Endothelial cell of umbilical vein (primary cell): ENCODE measurements at regions not wholly inside any gene's neighbourhood (a gene's known extent, or its start where the extent isn't known, plus 50 kb on each side); places are given as distances from the start of the nearest gene placed in this dataset.

Experiments used
- BruUV-seq: library from RNA; stranded (reverse); fragments of 400-500 nt; replicated peaks from 2 replicates; lab custom pipeline; 2021; lab: Mats Ljungman, UMichigan
- CTCF ChIA-PET: fragments of 300-600, 350-600 bp; sonication (Branson Sonifier 250); formaldehyde crosslinking; loops from one replicate; lab custom pipeline; 2021; ENCODE audit warnings: antibody characterized with exemption, inconsistent platforms; lab: Charles Lee
- POLR2A ChIA-PET: fragments of 300-600, 350-600 bp; sonication (Branson Sonifier 250); formaldehyde crosslinking; loops from one replicate; lab custom pipeline; 2021; ENCODE audit warnings: antibody characterized with exemption, inconsistent platforms; lab: Charles Lee
- DNase-seq: peaks from one replicate; pipeline ENCODE4 v3.0.0-alpha.2; 2011; ENCODE audit warnings: low read depth, low spot score
- FAIRE-seq: peaks from 2 replicates; lab custom pipeline; 2011; peaks lifted over from hg19 to GRCh38; lab: Jason Lieb, UNC
- H2AFZ ChIP-seq: 2 replicates; pipeline ENCODE4 v1.6.0; 2012; ENCODE audit warnings: low read depth, low read length, control low read depth, inconsistent platforms
- H3K27ac ChIP-seq: 2 replicates; pipeline ENCODE4 v1.5.1; 2011; ENCODE audit warnings: low read depth, mild to moderate bottlenecking, control low read depth, low read length, moderate library complexity; ENCODE audit not compliant: insufficient read depth
- H3K27me3 ChIP-seq, 2 experiments: 2 replicates each; pipeline versions ENCODE4 v1.6.0 to v1.6.1; 2011; ENCODE audit warnings: low read length in 2 of 2, mixed read lengths in 1 of 2; ENCODE audit not compliant: control insufficient read depth in 2 of 2, insufficient read depth in 2 of 2
- H3K36me3 ChIP-seq, 2 experiments: 2 replicates in 1 of 2; 3 replicates in 1 of 2; pipeline ENCODE4 v1.5.1; 2011; ENCODE audit warnings: low read length in 2 of 2, mild to moderate bottlenecking in 1 of 2, moderate library complexity in 1 of 2; ENCODE audit not compliant: control insufficient read depth in 2 of 2, insufficient read depth in 2 of 2; ENCODE audit errors: extremely low read depth in 1 of 2
- H3K4me1 ChIP-seq: 3 replicates; pipeline ENCODE4 v1.5.1; 2011; ENCODE audit warnings: mild to moderate bottlenecking, low read length; ENCODE audit not compliant: control insufficient read depth, insufficient read depth; ENCODE audit errors: extremely low read depth
- H3K4me2 ChIP-seq: 2 replicates; pipeline ENCODE4 v1.6.1; 2011; ENCODE audit warnings: low read length, control low read depth, mixed read lengths; ENCODE audit not compliant: insufficient read depth
- H3K4me3 ChIP-seq, 3 experiments: fragments of 200-600 bp in 1 of 3; sonication (generic), shearing (Covaris generic) in 1 of 3; replicated peaks in 1 of 3; 2 replicates each; pipeline ENCODE4 v1.5.1; 2011 to 2016; ENCODE audit warnings: control low read depth in 3 of 3, low read length in 3 of 3, mild to moderate bottlenecking in 2 of 3, inconsistent platforms in 1 of 3, low read depth in 1 of 3, moderate library complexity in 1 of 3; ENCODE audit not compliant: insufficient read depth in 1 of 3
- H3K79me2 ChIP-seq: 2 replicates; pipeline ENCODE4 v1.6.0; 2012; ENCODE audit warnings: low read length, inconsistent platforms; ENCODE audit not compliant: control insufficient read depth, insufficient read depth
- H3K9ac ChIP-seq: replicated peaks from 2 replicates; pipeline ENCODE3; 2011; ENCODE audit warnings: low read length, control low read depth; ENCODE audit not compliant: insufficient read depth; ENCODE audit errors: extremely low read depth
- H3K9me1 ChIP-seq: replicated peaks from 3 replicates; pipeline ENCODE4 v1.6.0; 2011; ENCODE audit warnings: mild to moderate bottlenecking, low read length; ENCODE audit not compliant: control insufficient read depth, insufficient read depth; ENCODE audit errors: extremely low read depth
- H3K9me3 ChIP-seq: replicated peaks from 2 replicates; pipeline ENCODE4 v1.5.1; 2012; ENCODE audit warnings: low read length, inconsistent platforms; ENCODE audit not compliant: control insufficient read depth, insufficient read depth
- H4K20me1 ChIP-seq: replicated peaks from 2 replicates; pipeline ENCODE3; 2011; ENCODE audit warnings: mild to moderate bottlenecking, low read length; ENCODE audit not compliant: control insufficient read depth, insufficient read depth; ENCODE audit errors: extremely low read depth
- CTCF ChIP-seq, 2 donors: IDR thresholded peaks; 1 replicate in 1 of 2; 2 replicates in 1 of 2; pipeline ENCODE4 v1.5.1; 2011; ENCODE audit warnings: low read length in 2 of 2, mild to moderate bottlenecking in 2 of 2, moderate library complexity in 2 of 2, control low read depth in 1 of 2, inconsistent platforms in 1 of 2, low read depth in 1 of 2; ENCODE audit not compliant: insufficient read depth in 1 of 2; ENCODE audit errors: extremely low read depth in 1 of 2
- EZH2 ChIP-seq: IDR thresholded peaks from 2 replicates; pipeline ENCODE4 v1.6.1; 2012; ENCODE audit warnings: borderline replicate concordance, low read depth, mild to moderate bottlenecking, moderate library complexity, low read length, inconsistent platforms; ENCODE audit not compliant: severe bottlenecking
- FOS ChIP-seq: IDR thresholded peaks from 2 replicates; pipeline ENCODE4 v1.6.1; 2011; ENCODE audit warnings: mild to moderate bottlenecking, low read length, moderate library complexity, borderline replicate concordance; ENCODE audit not compliant: insufficient read depth
- GATA2 ChIP-seq: IDR thresholded peaks from 2 replicates; pipeline ENCODE4 v1.7.0; 2011; ENCODE audit warnings: low read depth, mild to moderate bottlenecking, moderate library complexity, mixed read lengths, low read length; ENCODE audit not compliant: insufficient read length, insufficient read depth
- JUN ChIP-seq: IDR thresholded peaks from 2 replicates; pipeline ENCODE4 v1.6.1; 2011; ENCODE audit warnings: borderline replicate concordance, low read depth; ENCODE audit not compliant: insufficient read length, insufficient read depth
- MYC ChIP-seq: IDR thresholded peaks from one replicate; pipeline ENCODE4 v1.6.1; 2011; ENCODE audit warnings: mild to moderate bottlenecking, low read depth, low read length
- POLR2A ChIP-seq: IDR thresholded peaks from 2 replicates; pipeline ENCODE4 v1.6.1; 2012; ENCODE audit warnings: low read depth, mild to moderate bottlenecking, control low read depth, low read length
- POLR2AphosphoS5 ChIP-seq: IDR thresholded peaks from 2 replicates; pipeline ENCODE4 v1.6.1; 2012; ENCODE audit warnings: low read depth, mild to moderate bottlenecking, control low read depth, low read length, moderate library complexity; ENCODE audit not compliant: insufficient read depth
- dilution Hi-C: fragments of 300-500 bp; cut with MboI; formaldehyde crosslinking; loops from one replicate; pipeline ENCODE4 v1.15.0; 2019; ENCODE audit warnings: low sequenced_read_pairs; ENCODE audit not compliant: extremely low pct_ligation_motif_present
- intact Hi-C: fragments of 100-400 bp; cut with micrococcal nuclease; formaldehyde crosslinking; loops from one replicate; pipeline ENCODE4 v1.10.0; 2022
- TF ChIP-seq, protein P1 (sequence below): IDR thresholded peaks from 2 replicates; pipeline ENCODE4 v1.6.1; 2011; ENCODE audit not compliant: insufficient read depth, insufficient read length

- POLR2A ChIA-PET: no interaction called here
Measured at GRCh38 chr11:31910950-31911576, 99.9 kb upstream of the PAX6 start.

GRCh38 chr11:31903225-31904074, 92.3 kb upstream of the PAX6 start:
- no peak overlapping the region for H3K9ac ChIP-seq
- dilution Hi-C loops (no loop called here), intact Hi-C loops (no loop called here)
- TF ChIP-seq JUN (no peak), MYC (no peak), EZH2 (no peak), CTCF (IDR thresholded peaks at IDR 0.05; ENCODE audit: extremely low read depth in 1 of 2, insufficient read depth in 1 of 2, low read depth in 1 of 2, low read length in 2 of 2) (no peak), POLR2A (no peak), FOS (no peak), GATA2 (no peak), POLR2AphosphoS5 (no peak)
- TF ChIP-seq, protein P1, sequence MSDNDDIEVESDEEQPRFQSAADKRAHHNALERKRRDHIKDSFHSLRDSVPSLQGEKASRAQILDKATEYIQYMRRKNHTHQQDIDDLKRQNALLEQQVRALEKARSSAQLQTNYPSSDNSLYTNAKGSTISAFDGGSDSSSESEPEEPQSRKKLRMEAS: no peak
- no peak overlapping the region for H3K27ac ChIP-seq
- no peak for FAIRE-seq
- H3K9me1 ChIP-seq: no peaks in the 10 kb centered on the region
- H3K4me3 ChIP-seq: no peak overlapping the region
- no peaks in the 10 kb centered on the region for H3K79me2 ChIP-seq
- CTCF ChIA-PET: no interaction called here
- DNase-seq: no peak
- no peaks in the 10 kb centered on the region for H3K36me3 ChIP-seq
- H3K27me3 ChIP-seq: no peaks in the 10 kb centered on the region
- H2AFZ ChIP-seq: no peak overlapping the region
- H3K9me3 ChIP-seq: no peaks in the 10 kb centered on the region
- POLR2A ChIA-PET: no interaction called here
- no peaks in the 10 kb centered on the region for H4K20me1 ChIP-seq
- no TSS peak for BruUV-seq
- no peak overlapping the region for H3K4me2 ChIP-seq
- no peaks in the 10 kb centered on the region for H3K4me1 ChIP-seq

More at GRCh38 chr11:31910950-31911576, 99.9 kb upstream of the PAX6 start:
- intact Hi-C loops: no loop called here
- BruUV-seq: no TSS peak
- CTCF ChIA-PET: no interaction called here
- no peak overlapping the region for H3K27ac ChIP-seq
- TF ChIP-seq, protein P1: no peak
- TF ChIP-seq MYC: no peak
- no peak for TF ChIP-seq GATA2
- TF ChIP-seq FOS: no peak
- no peaks in the 10 kb centered on the region for H3K9me3 ChIP-seq
- no peaks in the 10 kb centered on the region for H3K27me3 ChIP-seq
- dilution Hi-C loops: no loop called here
- H4K20me1 ChIP-seq: no peaks in the 10 kb centered on the region
- H3K9ac ChIP-seq: no peak overlapping the region
- no peaks in the 10 kb centered on the region for H3K36me3 ChIP-seq
- DNase-seq (no peak), FAIRE-seq (no peak)
- H3K9me1 ChIP-seq: no peaks in the 10 kb centered on the region
- H3K79me2 ChIP-seq: no peaks in the 10 kb centered on the region
- H3K4me2 ChIP-seq: no peak overlapping the region
- no peaks in the 10 kb centered on the region for H3K4me1 ChIP-seq
- H3K4me3 ChIP-seq: no peak overlapping the region
- H2AFZ ChIP-seq: no peak overlapping the region
